ENCODE measurements at regions not wholly inside any gene's neighbourhood (a gene's known extent, or its start where the extent isn't known, plus 50 kb on each side); places are given as distances from the start of the nearest gene placed in this dataset.

DNA sequence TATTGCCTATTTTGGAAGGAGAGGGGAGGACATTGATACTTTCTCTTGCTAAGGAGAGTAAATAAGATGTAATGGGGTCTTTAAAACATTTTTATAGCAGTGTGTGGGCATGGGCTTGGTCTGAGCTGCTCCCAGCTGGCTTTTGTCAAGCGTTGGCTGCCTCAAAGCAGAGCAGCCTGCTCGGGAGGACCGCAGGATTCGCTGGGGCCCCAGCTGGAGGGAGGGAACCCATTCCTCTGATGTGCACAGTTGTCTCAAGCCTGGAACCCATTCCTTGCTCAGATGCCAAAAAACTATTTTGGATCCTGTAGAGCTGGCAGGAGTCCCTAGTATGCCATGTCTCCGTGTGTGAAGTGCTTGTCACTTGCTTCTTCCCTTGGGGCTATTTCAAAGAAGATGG lies 59.4 kb upstream of the RMDN2 start:
- DNase-seq (ENCODE audit: low read depth): no peak

DNA sequence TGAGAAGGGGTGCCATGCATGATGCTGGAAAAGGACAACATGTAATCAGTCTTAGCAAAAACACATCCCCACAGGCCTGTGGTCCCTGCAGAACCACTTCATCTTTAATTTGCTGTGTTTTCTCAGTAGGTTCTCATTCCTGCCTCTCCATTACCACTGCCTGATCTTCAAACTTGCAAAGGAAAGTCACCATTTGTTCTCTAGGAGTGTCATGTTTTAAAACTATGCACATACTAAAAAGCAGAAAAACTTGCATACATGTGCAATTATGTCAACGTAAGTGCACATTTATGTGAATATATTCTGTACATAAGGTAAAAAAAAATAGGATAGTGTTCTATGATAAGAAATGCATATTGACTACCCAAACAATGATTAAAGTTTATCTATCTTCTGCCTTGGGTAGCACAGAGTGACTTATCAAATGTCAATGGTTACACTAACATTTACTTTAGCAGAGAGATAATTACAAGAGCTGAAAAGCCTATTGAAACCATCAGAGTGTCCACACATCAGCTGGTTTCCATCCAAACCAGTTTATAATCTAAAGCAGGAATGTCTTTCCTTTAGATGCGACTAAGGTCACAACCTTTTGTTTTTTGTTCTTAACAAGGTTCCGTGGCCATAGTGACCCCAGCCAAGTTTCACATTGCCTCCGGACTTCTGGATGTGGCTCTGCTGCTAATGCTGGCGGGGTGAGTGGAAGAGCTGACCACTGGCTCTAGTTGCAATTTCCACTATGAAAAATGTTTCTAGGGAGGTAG lies 58.7 kb upstream of the RMDN2 start:
- no peak for DNase-seq (ENCODE audit: low read depth)

DNA sequence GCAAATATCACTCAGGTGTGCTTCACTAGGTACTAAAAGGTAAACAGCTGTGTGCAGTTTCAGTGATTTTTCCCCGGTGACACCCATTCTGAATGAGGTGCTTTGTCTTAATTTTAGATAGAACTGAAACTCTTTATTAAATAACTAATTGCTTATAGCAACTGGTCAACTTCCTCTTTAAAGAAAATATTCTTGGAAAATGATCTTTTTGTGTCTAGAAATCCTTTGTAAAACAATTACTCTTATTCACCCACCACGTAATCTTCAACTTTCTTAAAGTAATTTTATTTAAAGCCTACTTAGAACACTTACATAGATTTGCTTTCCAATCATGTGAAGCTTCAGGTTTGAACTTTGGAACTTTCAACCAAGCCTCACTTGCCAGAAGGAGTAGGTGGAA lies 57.9 kb upstream of the RMDN2 start:
- DNase-seq (ENCODE audit: low read depth): no peak

DNA sequence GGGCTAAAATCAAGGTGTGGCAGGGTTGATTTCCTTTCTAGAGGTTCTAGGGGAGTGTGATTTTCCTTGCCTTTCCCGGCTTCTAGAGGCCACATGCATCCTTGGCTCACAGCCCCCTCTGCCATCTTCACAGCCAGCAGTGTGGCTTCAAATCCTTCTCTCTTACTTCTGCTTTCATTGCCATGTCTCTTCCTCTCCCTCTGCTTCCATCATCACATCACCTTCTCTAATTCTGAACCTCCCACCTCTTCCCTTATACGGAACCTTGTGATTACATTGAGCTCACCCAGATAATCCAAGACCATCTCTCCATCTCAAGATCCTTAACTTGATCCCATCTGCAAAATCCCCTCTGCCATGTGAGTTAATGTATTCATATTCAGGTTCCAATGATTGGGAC lies 56.2 kb upstream of the RMDN2 start:
- DNase-seq (ENCODE audit: low read depth): no peak

DNA sequence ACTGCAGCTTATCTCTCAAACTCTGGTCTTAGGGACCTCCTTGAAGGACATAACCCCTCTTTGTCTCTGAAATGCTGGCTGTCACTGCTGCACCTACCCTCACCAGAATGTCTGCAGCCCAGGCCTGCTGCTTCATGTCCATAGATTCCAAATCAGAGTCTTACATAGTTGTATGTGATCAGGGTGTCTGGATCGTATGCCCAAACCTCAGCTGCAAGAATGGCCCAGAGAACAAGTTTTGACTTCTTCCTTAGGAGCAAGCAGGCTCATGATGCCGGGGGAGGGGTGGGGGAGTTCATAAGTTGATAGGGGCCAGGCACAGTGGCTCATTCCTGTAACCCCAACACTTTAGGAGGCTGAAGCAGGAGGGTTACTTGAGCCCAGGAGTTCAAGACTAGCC lies 55.8 kb upstream of the RMDN2 start:
- DNase-seq (ENCODE audit: low read depth): no peak

DNA sequence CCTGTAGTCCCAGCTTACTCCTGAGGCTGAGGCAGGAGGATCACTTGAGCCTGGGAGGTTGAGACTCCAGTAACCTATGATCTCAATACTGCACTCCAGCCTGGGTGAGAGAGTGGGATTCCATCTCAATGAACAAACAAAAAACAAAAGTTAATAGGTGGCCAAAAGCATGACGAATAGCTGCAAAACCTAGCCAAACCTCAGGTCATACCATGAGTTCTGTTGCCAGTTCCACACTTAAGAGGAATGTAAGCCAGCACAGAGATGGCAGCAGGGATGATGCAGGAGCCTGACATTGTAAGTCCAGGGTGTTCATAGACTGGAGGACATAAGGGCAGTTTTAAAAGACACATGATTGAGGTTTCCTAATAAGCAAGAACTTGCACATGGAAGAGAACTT lies 55.3 kb upstream of the RMDN2 start:
- no peak for DNase-seq (ENCODE audit: low read depth)

DNA sequence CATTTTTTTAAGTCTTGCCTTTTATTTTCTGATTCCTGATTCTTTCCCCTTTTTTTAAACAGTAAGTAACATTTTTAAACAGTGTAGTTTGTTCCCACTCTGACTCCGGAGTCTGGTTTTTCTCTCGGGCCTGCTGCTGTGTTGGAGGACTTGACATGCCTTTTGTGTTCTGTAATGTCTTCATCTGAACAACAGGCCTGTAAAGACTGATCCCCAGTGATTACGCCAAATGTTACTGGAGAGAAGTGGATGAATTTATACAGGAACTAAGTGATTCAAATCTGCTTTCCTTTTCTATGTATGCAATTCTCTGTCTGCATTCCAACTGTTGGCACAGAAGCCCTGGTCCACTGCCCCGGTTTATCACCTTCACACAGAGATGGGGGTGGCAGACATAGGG lies 54.3 kb upstream of the RMDN2 start:
- DNase-seq (ENCODE audit: low read depth): no peak

DNA sequence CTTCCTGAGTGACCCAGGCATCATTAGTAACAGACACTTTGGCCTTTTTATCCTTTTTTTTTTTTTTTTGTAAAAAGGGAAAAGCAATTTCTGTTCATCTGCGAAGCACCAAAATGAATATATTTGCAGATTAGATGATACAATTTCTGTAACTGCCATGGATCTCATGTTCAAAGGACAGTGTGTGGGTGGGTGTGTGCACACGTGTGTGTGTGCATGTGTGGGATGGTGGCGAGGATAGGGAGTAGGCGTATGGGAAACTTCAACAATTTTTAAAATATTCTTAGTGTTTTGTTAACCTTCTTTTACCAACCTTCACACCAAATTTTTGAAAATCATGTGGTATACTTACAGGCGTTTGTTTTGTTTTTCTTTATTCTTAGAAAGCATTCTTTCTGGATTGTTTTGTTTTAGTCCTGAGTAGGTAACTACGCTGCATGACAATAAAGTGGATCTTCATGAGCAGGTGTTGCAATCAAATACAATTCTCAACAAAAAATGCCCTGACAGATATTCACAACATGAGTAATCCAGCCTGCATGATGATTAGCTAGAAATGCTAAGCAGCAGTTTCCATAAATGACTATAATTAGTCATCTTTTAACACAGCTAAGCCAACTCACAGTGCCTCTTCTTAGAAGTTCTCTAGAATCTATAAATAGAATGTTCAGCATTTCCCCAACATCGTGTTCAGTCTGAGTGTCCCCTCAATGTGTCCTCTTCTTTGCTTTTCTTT lies 53.5 kb upstream of the RMDN2 start:
- DNase-seq (ENCODE audit: low read depth): no peak

DNA sequence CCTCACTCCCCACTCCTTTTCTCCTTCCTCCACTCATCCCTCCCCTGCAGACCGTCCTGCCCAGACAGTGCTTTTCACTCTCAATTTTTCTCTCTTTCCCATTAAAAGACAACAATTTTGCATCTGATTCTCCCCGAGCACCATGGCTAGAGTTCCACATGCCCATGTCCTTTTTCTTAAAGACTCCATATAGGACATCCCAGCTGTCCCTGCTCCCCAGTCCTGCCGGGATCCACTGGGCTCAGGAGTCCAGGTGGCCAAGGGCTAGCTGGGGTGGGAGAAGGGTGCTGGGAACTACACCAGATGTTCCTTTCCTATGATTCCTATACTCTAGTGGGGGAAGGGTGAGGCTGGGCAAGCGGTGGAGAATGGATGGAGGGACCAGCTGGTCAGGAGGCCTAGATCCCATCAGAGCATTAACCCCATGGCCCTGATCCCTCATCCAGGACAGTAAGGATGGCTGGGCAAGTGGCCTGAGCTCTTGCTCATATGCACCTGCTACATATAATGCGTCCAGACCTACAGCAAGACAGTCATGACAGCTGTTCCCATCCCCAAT lies 52.8 kb upstream of the RMDN2 start:
- no peak for DNase-seq (ENCODE audit: low read depth)

DNA sequence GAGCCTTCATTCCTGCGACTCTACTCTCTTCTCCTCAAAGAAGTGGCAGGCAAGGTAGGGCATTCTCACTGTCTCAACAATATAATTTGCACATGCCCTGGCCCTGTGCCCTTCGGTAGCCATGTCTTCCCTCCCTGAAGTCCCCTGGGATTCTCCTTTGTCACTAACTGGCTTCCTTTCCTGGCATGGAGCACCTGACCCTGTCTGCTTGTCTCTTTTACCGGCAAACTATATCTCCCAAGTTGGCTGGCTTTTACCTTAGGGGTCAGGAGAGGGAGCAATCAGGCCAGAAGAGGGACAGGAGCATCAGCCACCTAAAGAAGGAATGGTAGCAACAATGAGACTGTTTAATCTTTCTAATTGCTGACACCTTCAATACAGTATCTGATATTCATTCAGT lies 51.9 kb upstream of the RMDN2 start:
- no peak for DNase-seq (ENCODE audit: low read depth)

DNA sequence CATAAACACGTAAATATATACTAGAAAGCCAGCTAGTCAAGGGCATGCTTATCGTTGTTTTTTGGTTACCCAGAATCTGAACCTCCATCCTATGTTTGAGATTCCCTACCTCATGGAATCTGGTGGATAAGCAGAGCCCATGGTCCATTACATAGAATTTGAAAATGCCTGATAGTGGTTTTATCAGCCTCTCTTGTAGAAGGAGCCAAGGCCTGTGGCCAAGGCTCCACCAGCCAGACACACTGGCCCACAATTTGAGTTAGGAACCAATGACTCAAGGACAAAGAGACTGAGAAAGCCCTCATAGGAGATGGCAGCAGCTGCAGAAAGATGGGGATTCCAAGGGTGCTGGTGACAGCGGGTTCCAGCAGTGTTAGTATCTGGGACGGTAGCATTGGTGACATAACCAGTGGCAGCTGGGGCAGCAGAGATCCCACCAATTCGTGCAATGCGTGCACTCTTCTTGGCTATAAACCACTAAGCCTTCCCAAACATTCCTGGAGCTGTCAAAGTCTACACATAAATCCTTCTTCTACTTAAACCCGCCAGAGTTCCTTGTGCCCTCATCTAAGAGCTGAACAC lies 51.2 kb upstream of the RMDN2 start:
- no peak for DNase-seq (ENCODE audit: low read depth)

DNA sequence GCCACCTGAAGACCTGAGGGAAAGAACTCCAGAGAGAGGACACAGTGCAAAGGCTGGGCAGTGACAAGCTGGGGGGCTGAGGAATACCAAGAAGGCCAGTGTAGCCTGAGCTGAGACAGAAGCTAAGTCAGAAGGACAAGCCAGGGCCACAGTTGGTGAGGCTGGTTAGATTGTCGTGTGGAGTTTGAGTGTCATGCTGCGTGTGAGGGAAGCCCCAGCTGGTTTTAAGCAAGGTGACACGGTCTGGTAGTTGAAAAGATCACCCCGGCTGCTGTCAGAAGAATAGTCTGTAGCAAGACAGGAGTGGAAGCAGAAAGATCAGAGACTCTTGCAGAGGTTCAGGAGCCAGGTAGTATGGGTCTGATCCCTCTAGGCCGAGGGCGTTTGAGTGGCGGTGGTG lies 50.6 kb upstream of the RMDN2 start:
- DNase-seq (ENCODE audit: low read depth): no peak

Data from T follicular helper cell (primary cell).